ENCODE measurements at regions not wholly inside any gene's neighbourhood (a gene's known extent, or its start where the extent isn't known, plus 50 kb on each side); places are given as distances from the start of the nearest gene placed in this dataset.

- no peak overlapping the region for H3K9ac ChIP-seq (ENCODE audit: low read depth in 2 of 2, low read length in 2 of 2)
- H3K4me1 ChIP-seq: no peaks in the 10 kb centered on the region
- no peaks in the 10 kb centered on the region for H3K9me3 ChIP-seq
- H3K4me3 ChIP-seq: no peak overlapping the region
- intact Hi-C loops (cut with DNase I): no loop called here
- H3K36me3 ChIP-seq: no peaks in the 10 kb centered on the region
- H3K27me3 ChIP-seq: no peaks in the 10 kb centered on the region
- no peak overlapping the region for H3K27ac ChIP-seq
- no peak for TF ChIP-seq CTCF (IDR thresholded peaks at IDR 0.05)
- DNase-seq: no peak
These were observed 98.2 kb upstream of the SCEL start for GRCh38 chr13:77437267-77437666.

GRCh38 chr13:77434289-77434688 lies 101.2 kb upstream of the SCEL start:
- Histone ChIP-seq H3K9ac (ENCODE audit: low read depth in 2 of 2, low read length in 2 of 2) (no peak overlapping the region), H3K4me3 (no peak overlapping the region), H3K27ac (no peak overlapping the region), H3K9me3 (no peaks in the 10 kb centered on the region), H3K4me1 (no peaks in the 10 kb centered on the region), H3K27me3 (no peaks in the 10 kb centered on the region), H3K36me3 (no peaks in the 10 kb centered on the region)
- intact Hi-C loops (cut with DNase I): no loop called here
- TF ChIP-seq CTCF (IDR thresholded peaks at IDR 0.05): no peak
- no peak for DNase-seq

GRCh38 chr13:77431449-77431848 lies 104.1 kb upstream of the SCEL start:
- H3K27me3 ChIP-seq: no peaks in the 10 kb centered on the region
- no peak overlapping the region for H3K4me3 ChIP-seq
- intact Hi-C loops (cut with DNase I): no loop called here
- no peak overlapping the region for H3K9ac ChIP-seq (ENCODE audit: low read depth in 2 of 2, low read length in 2 of 2)
- no peaks in the 10 kb centered on the region for H3K36me3 ChIP-seq
- H3K9me3 ChIP-seq: no peaks in the 10 kb centered on the region
- TF ChIP-seq CTCF (IDR thresholded peaks at IDR 0.05): no peak
- DNase-seq: no peak
- H3K4me1 ChIP-seq: no peaks in the 10 kb centered on the region
- H3K27ac ChIP-seq: no peak overlapping the region

GRCh38 chr13:77430377-77430951 lies 103.6 kb upstream of the MYCBP2 start:
- Histone ChIP-seq H3K27ac (no peak overlapping the region), H3K4me3 (no peak overlapping the region), H3K9me3 (no peaks in the 10 kb centered on the region), H3K9ac (ENCODE audit: low read depth in 2 of 2, low read length in 2 of 2) (no peak overlapping the region), H3K36me3 (no peaks in the 10 kb centered on the region), H3K4me1 (no peaks in the 10 kb centered on the region), H3K27me3 (no peaks in the 10 kb centered on the region)
- DNase-seq: no peak
- no peak for TF ChIP-seq CTCF (IDR thresholded peaks at IDR 0.05)
- intact Hi-C loops (cut with DNase I): no loop called here

- intact Hi-C loops (cut with DNase I): no loop called here
- no peak for DNase-seq
- Histone ChIP-seq H3K27me3 (no peaks in the 10 kb centered on the region), H3K4me1 (no peaks in the 10 kb centered on the region), H3K27ac (no peak overlapping the region), H3K4me3 (no peak overlapping the region), H3K9ac (ENCODE audit: low read depth in 2 of 2, low read length in 2 of 2) (no peak overlapping the region), H3K36me3 (no peaks in the 10 kb centered on the region), H3K9me3 (no peaks in the 10 kb centered on the region)
- no peak for TF ChIP-seq CTCF (IDR thresholded peaks at IDR 0.05)
These were observed 102.6 kb upstream of the MYCBP2 start for GRCh38 chr13:77429320-77430142.
